SK-N-SH treated with all-trans-retinoic acid at 6 μM for 48 hours (cell line): ENCODE measurements at regions not wholly inside any gene's neighbourhood (a gene's known extent, or its start where the extent isn't known, plus 50 kb on each side); places are given as distances from the start of the nearest gene placed in this dataset.

Experiments
- ATAC-seq: fragments of 200-7000 bp; cut with Tn5 transposase; 3 replicates; pipeline ENCODE4 v1.9.1; 2020; ENCODE audit warnings: mild to moderate bottlenecking, moderate library complexity
- ARNTL ChIP-seq: fragments of 450-650 bp; formaldehyde crosslinking; IDR thresholded peaks from 2 replicates; pipeline ENCODE4 v1.5.0; 2020; ENCODE audit warnings: low read depth, mild to moderate bottlenecking, moderate library complexity, borderline replicate concordance
- BACH2 ChIP-seq: fragments of 250-450 bp; sonication (Bioruptor Pico); IDR thresholded peaks from 2 replicates; pipeline ENCODE4 v1.9.0; 2021; ENCODE audit warnings: mild to moderate bottlenecking, borderline replicate concordance
- CSDC2 ChIP-seq: fragments of 250-450 bp; sonication (Bioruptor Pico); IDR thresholded peaks from 2 replicates; pipeline ENCODE4 v1.5.0; 2020; ENCODE audit warnings: mild to moderate bottlenecking, moderate library complexity
- CSRNP3 ChIP-seq: fragments of 250-450 bp; sonication (Bioruptor Pico); IDR thresholded peaks from 2 replicates; pipeline ENCODE4 v1.5.1; 2021; ENCODE audit warnings: mild to moderate bottlenecking, moderate library complexity
- ESRRG ChIP-seq: fragments of 250-450 bp; sonication (Bioruptor Pico); IDR thresholded peaks from 2 replicates; pipeline ENCODE4 v1.6.1; 2021; ENCODE audit warnings: mild to moderate bottlenecking
- GLIS3 ChIP-seq: fragments of 250-450 bp; sonication (Bioruptor Pico); IDR thresholded peaks from 2 replicates; pipeline ENCODE4 v1.5.0; 2020; ENCODE audit warnings: mild to moderate bottlenecking, moderate library complexity
- ISL1 ChIP-seq: fragments of 250-450 bp; sonication (Bioruptor Pico); IDR thresholded peaks from 2 replicates; pipeline ENCODE4 v2.1.2; 2022; ENCODE audit warnings: mild to moderate bottlenecking, moderate library complexity
- OSR1 ChIP-seq: fragments of 250-450 bp; sonication (Bioruptor Pico); IDR thresholded peaks from 2 replicates; pipeline ENCODE4 v1.8.0; 2022; ENCODE audit warnings: moderate library complexity, mild to moderate bottlenecking, inconsistent platforms
- POU6F1 ChIP-seq: fragments of 250-450 bp; sonication (Bioruptor Pico); IDR thresholded peaks from 2 replicates; pipeline ENCODE4 v1.8.0; 2021; ENCODE audit warnings: low read depth, mild to moderate bottlenecking, moderate library complexity, borderline replicate concordance
- PPARA ChIP-seq: fragments of 250-450 bp; sonication (Bioruptor Pico); IDR thresholded peaks from 2 replicates; pipeline ENCODE4 v1.5.0; 2020; ENCODE audit warnings: mild to moderate bottlenecking, borderline replicate concordance
- RARB ChIP-seq: fragments of 250-450 bp; sonication (Bioruptor Pico); IDR thresholded peaks from 2 replicates; pipeline ENCODE4 v1.8.0; 2021; ENCODE audit warnings: mild to moderate bottlenecking, moderate library complexity
- SNAI2 ChIP-seq: fragments of 250-450 bp; sonication (Bioruptor Pico); IDR thresholded peaks from 2 replicates; pipeline ENCODE4 v1.5.0; 2020; ENCODE audit warnings: mild to moderate bottlenecking, moderate library complexity
- TCF4 ChIP-seq: fragments of 250-450 bp; sonication (Bioruptor Pico); IDR thresholded peaks from 2 replicates; pipeline ENCODE4 v1.8.0; 2021; ENCODE audit warnings: mild to moderate bottlenecking, moderate library complexity, borderline replicate concordance
- TOX ChIP-seq: fragments of 250-450 bp; sonication (Bioruptor Pico); IDR thresholded peaks from 2 replicates; pipeline ENCODE4 v1.8.0; 2021; ENCODE audit warnings: mild to moderate bottlenecking, moderate library complexity, borderline replicate concordance
- TSHZ2 ChIP-seq: fragments of 250-450 bp; sonication (Bioruptor Pico); IDR thresholded peaks from 2 replicates; pipeline ENCODE4 v1.5.0; 2020; ENCODE audit warnings: mild to moderate bottlenecking, moderate library complexity
- ZC3H10 ChIP-seq: fragments of 250-450 bp; sonication (Bioruptor Pico); IDR thresholded peaks from 2 replicates; pipeline ENCODE4 v1.5.1; 2021; ENCODE audit warnings: mild to moderate bottlenecking, moderate library complexity
- ZFP3 ChIP-seq: fragments of 250-450 bp; sonication (Bioruptor Pico); IDR thresholded peaks from 2 replicates; pipeline ENCODE4 v1.5.0; 2020; ENCODE audit warnings: mild to moderate bottlenecking, moderate library complexity
- ZFP30 ChIP-seq: fragments of 450-650 bp; formaldehyde crosslinking; IDR thresholded peaks from 2 replicates; pipeline ENCODE4 v1.5.0; 2022; ENCODE audit warnings: mild to moderate bottlenecking, moderate library complexity
- ZNF70 ChIP-seq: fragments of 450-650 bp; formaldehyde crosslinking; IDR thresholded peaks from 2 replicates; pipeline ENCODE4 v1.5.0; 2020; ENCODE audit warnings: mild to moderate bottlenecking, moderate library complexity
- TF ChIP-seq, protein P1 (sequence below): fragments of 250-450 bp; sonication (Bioruptor Pico); IDR thresholded peaks from 2 replicates; pipeline ENCODE4 v1.5.1; 2020; ENCODE audit warnings: low read depth, mild to moderate bottlenecking, moderate library complexity

DNA sequence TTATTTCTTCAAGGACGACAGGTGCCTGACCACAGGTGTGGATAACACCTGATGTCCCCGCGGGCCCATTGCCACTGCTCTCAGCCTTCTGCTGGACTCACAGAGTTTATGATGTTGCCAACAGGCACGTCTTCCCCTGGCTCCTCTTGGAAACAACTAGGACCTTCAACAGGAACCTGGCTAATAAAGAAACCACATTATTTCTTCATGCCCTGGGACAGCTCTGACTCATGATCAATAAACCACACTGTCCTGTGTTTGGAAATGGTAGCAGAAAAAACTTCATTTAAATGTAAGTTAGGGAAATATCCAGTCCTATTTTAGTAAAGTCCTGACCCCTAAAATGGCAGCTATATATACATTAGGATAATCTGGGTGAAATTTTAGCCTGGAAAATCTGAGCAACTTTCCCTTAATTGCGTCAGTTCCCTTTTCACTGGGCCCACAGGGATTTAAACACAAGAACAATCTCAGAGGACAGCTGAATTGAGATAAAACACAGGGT is 158.9 kb downstream of the VAPA start:
- TF ChIP-seq OSR1 (CRISPR knock-in tag) = no peak
- TF ChIP-seq PPARA (CRISPR knock-in tag) = no peak
- TF ChIP-seq CSRNP3 (CRISPR knock-in tag) = no peak
- TF ChIP-seq ZFP30 (CRISPR knock-in tag) = no peak
- no peak for TF ChIP-seq ZC3H10
- no peak for TF ChIP-seq TSHZ2 (CRISPR knock-in tag)
- no peak for TF ChIP-seq ISL1
- TF ChIP-seq RARB (CRISPR knock-in tag) = no peak
- TF ChIP-seq ZFP3 (CRISPR knock-in tag) = no peak
- TF ChIP-seq SNAI2 (CRISPR knock-in tag) = no peak
- no peak for TF ChIP-seq ARNTL
- TF ChIP-seq GLIS3 = no peak
- TF ChIP-seq, protein P1, sequence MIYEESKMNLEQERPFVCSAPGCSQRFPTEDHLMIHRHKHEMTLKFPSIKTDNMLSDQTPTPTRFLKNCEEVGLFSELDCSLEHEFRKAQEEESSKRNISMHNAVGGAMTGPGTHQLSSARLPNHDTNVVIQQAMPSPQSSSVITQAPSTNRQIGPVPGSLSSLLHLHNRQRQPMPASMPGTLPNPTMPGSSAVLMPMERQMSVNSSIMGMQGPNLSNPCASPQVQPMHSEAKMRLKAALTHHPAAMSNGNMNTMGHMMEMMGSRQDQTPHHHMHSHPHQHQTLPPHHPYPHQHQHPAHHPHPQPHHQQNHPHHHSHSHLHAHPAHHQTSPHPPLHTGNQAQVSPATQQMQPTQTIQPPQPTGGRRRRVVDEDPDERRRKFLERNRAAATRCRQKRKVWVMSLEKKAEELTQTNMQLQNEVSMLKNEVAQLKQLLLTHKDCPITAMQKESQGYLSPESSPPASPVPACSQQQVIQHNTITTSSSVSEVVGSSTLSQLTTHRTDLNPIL (CRISPR knock-in tag) = no peak
- no peak for ATAC-seq

DNA sequence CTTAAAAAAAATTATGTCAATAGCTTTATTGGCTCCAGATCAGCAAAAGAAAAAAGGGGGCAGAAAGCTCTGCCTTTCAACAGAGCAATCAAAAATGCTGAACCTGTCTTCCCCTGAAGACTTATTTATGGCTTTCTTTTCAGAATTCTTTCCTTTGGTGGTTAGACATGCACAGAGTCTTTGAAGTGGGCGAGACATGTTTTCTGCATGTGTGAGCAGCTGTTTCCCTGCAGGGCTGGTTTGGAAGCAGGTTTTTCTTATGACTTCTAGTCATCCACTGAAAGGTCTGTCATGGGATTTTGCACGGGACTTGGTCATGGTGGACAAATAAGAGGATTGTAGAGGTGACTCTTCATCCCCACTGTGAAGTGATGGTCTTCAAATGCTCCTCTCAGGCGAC is 160.3 kb downstream of the VAPA start:
- TF ChIP-seq SNAI2 (CRISPR knock-in tag) (no peak), ZNF70 (CRISPR knock-in tag) (no peak), GLIS3 (no peak), CSDC2 (CRISPR knock-in tag) (no peak), ZFP30 (CRISPR knock-in tag) (no peak), ESRRG (CRISPR knock-in tag) (no peak), BACH2 (CRISPR knock-in tag) (no peak), TOX (CRISPR knock-in tag) (no peak), CSRNP3 (CRISPR knock-in tag) (no peak), ZC3H10 (no peak), ZFP3 (CRISPR knock-in tag) (no peak), TCF4 (CRISPR knock-in tag) (no peak), RARB (CRISPR knock-in tag) (no peak), POU6F1 (CRISPR knock-in tag) (no peak), TSHZ2 (CRISPR knock-in tag) (no peak), ARNTL (no peak)
- TF ChIP-seq, protein P1 (CRISPR knock-in tag) = no peak
- ATAC-seq = no peak
